WTC11 (cell line): ENCODE measurements at regions not wholly inside any gene's neighbourhood (a gene's known extent, or its start where the extent isn't known, plus 50 kb on each side); places are given as distances from the start of the nearest gene placed in this dataset.

Source experiments
- ATAC-seq: fragments of 200-7000 bp; cut with Tn5 transposase; 2 replicates; pipeline ENCODE4 v1.10.0; 2021; ENCODE audit warnings: mild to moderate bottlenecking, moderate library complexity
- CTCF ChIA-PET: fragments of 300-600 bp; sonication (Branson Sonifier 250); formaldehyde crosslinking; loops from one replicate; lab custom pipeline; 2021; ENCODE audit warnings: antibody characterized with exemption; lab: Charles Lee
- POLR2A ChIA-PET: fragments of 350-600 bp; sonication (Branson Sonifier 250); formaldehyde crosslinking; loops from one replicate; lab custom pipeline; 2021; ENCODE audit warnings: antibody characterized with exemption; lab: Charles Lee
- DNase-seq: peaks from one replicate; pipeline ENCODE4 v3.0.0; 2021; ENCODE audit warnings: low spot score
- H3K27ac Mint-ChIP-seq: 2 replicates; pipeline ENCODE4 v1.8.0; 2021; ENCODE audit warnings: mixed read lengths
- H3K27me3 Mint-ChIP-seq: 2 replicates; pipeline ENCODE4 v1.8.0; 2021; ENCODE audit warnings: low read depth, mild to moderate bottlenecking, moderate library complexity, mixed read lengths
- H3K36me3 Mint-ChIP-seq: 2 replicates; pipeline ENCODE4 v1.8.0; 2021; ENCODE audit warnings: mixed read lengths
- H3K4me1 Mint-ChIP-seq: 2 replicates; pipeline ENCODE4 v1.8.0; 2022; ENCODE audit warnings: mixed read lengths
- H3K4me3 Mint-ChIP-seq: 2 replicates; pipeline ENCODE4 v1.8.0; 2021; ENCODE audit warnings: mild to moderate bottlenecking, moderate library complexity, mixed read lengths
- H3K9me3 Mint-ChIP-seq: 2 replicates; pipeline ENCODE4 v1.8.0; 2021; ENCODE audit warnings: mixed read lengths
- ATF1 ChIP-seq: sonication (generic); formaldehyde crosslinking; IDR thresholded peaks from 2 replicates; pipeline ENCODE4 v1.8.1; 2023; ENCODE audit warnings: mild to moderate bottlenecking, moderate library complexity, missing genetic modification reagents
- CTCF ChIP-seq: fragments of 200-600 bp; IDR thresholded peaks from 2 replicates; pipeline ENCODE4 v1.8.0; 2022; ENCODE audit warnings: antibody characterized with exemption
- E2F4 ChIP-seq: sonication (generic); formaldehyde crosslinking; IDR thresholded peaks from 2 replicates; pipeline ENCODE4 v1.8.1; 2022; ENCODE audit warnings: low read depth, mild to moderate bottlenecking, moderate library complexity, missing genetic modification reagents, borderline replicate concordance
- E2F5 ChIP-seq: sonication (generic); formaldehyde crosslinking; IDR thresholded peaks from 2 replicates; pipeline ENCODE4 v1.8.1; 2022; ENCODE audit warnings: mild to moderate bottlenecking, moderate library complexity, missing genetic modification reagents
- GABPB1 ChIP-seq: sonication (generic); formaldehyde crosslinking; IDR thresholded peaks from 2 replicates; pipeline ENCODE4 v1.8.1; 2023; ENCODE audit warnings: mild to moderate bottlenecking, missing genetic modification reagents
- IRF1 ChIP-seq: sonication (generic); formaldehyde crosslinking; IDR thresholded peaks from 2 replicates; pipeline ENCODE4 v1.8.0; 2023; ENCODE audit warnings: missing genetic modification reagents
- JAZF1 ChIP-seq: fragments of 250-450 bp; sonication (Bioruptor Pico); IDR thresholded peaks from 2 replicates; pipeline ENCODE4 v1.9.0; 2021; ENCODE audit warnings: moderate library complexity, mild to moderate bottlenecking, inconsistent platforms
- MXD4 ChIP-seq: fragments of 250-450 bp; sonication (Bioruptor Pico); IDR thresholded peaks from 2 replicates; pipeline ENCODE4 v1.8.0; 2021; ENCODE audit warnings: mild to moderate bottlenecking, moderate library complexity, borderline replicate concordance
- MYBL2 ChIP-seq: sonication (generic); formaldehyde crosslinking; IDR thresholded peaks from 2 replicates; pipeline ENCODE4 v1.8.1; 2023; ENCODE audit warnings: mild to moderate bottlenecking, moderate library complexity, missing genetic modification reagents
- NFE2L1 ChIP-seq: sonication (generic); formaldehyde crosslinking; IDR thresholded peaks from 2 replicates; pipeline ENCODE4 v1.8.1; 2023; ENCODE audit warnings: missing genetic modification reagents
- NR3C1 ChIP-seq: sonication (generic); formaldehyde crosslinking; conservative IDR thresholded peaks from 2 replicates; pipeline ENCODE4 v1.8.1; 2023; ENCODE audit warnings: low read depth, mild to moderate bottlenecking, missing genetic modification reagents
- PRDM15 ChIP-seq: sonication (generic); formaldehyde crosslinking; IDR thresholded peaks from 2 replicates; pipeline ENCODE4 v1.8.0; 2022; ENCODE audit warnings: missing genetic modification reagents
- TEAD4 ChIP-seq: sonication (generic); formaldehyde crosslinking; IDR thresholded peaks from 2 replicates; pipeline ENCODE4 v1.8.0; 2022; ENCODE audit warnings: mild to moderate bottlenecking, missing genetic modification reagents
- ZBTB43 ChIP-seq: sonication (generic); formaldehyde crosslinking; IDR thresholded peaks from 2 replicates; pipeline ENCODE4 v1.8.1; 2023; ENCODE audit warnings: mild to moderate bottlenecking, missing genetic modification reagents
- ZNF396 ChIP-seq: fragments of 250-450 bp; sonication (Bioruptor Pico); IDR thresholded peaks from 2 replicates; pipeline ENCODE4 v1.8.0; 2021; ENCODE audit warnings: mild to moderate bottlenecking, moderate library complexity, borderline replicate concordance
- ZNF425 ChIP-seq: fragments of 250-450 bp; sonication (Bioruptor Pico); conservative IDR thresholded peaks from 2 replicates; pipeline ENCODE4 v1.9.0; 2021; ENCODE audit warnings: mild to moderate bottlenecking
- ZNF512 ChIP-seq: sonication (generic); formaldehyde crosslinking; IDR thresholded peaks from 2 replicates; pipeline ENCODE4 v1.8.1; 2022; ENCODE audit warnings: missing genetic modification reagents, borderline replicate concordance
- ZNF671 ChIP-seq: fragments of 250-450 bp; sonication (Bioruptor Pico); IDR thresholded peaks from 2 replicates; pipeline ENCODE4 v1.8.0; 2021; ENCODE audit warnings: mild to moderate bottlenecking

GRCh38 chr4:132866616-132867015 lies 282.5 kb upstream of the PCDH10 start:
- POLR2A ChIA-PET, result no interaction called here
- ATAC-seq (peak; percentile 50), DNase-seq (no peak)
- CTCF ChIA-PET, result no interaction called here
- no peaks in the 10 kb centered on the region; the same call in 1 of the 2 replicates for H3K27me3 Mint-ChIP-seq
- H3K9me3 Mint-ChIP-seq, result peaks cover 4% of the 10 kb centered on the region
- peaks cover 4% of the 10 kb centered on the region; the same call in 1 of the 2 replicates for H3K4me1 Mint-ChIP-seq
- H3K4me3 Mint-ChIP-seq, result no peak overlapping the region
- H3K27ac Mint-ChIP-seq, result no peak overlapping the region
- H3K36me3 Mint-ChIP-seq, result no peaks in the 10 kb centered on the region
- TF ChIP-seq IRF1 (CRISPR knock-in tag) (no peak), ATF1 (CRISPR knock-in tag) (no peak), MYBL2 (CRISPR knock-in tag) (no peak), ZNF425 (CRISPR knock-in tag) (no peak), ZNF512 (CRISPR knock-in tag) (no peak), MXD4 (CRISPR knock-in tag) (no peak), CTCF (no peak), E2F4 (CRISPR knock-in tag) (no peak), JAZF1 (CRISPR knock-in tag) (no peak), GABPB1 (CRISPR knock-in tag) (no peak), NFE2L1 (CRISPR knock-in tag) (no peak), ZBTB43 (CRISPR knock-in tag) (no peak), TEAD4 (CRISPR knock-in tag) (no peak), NR3C1 (CRISPR knock-in tag) (no peak), ZNF671 (CRISPR knock-in tag) (no peak), ZNF396 (CRISPR knock-in tag) (no peak), E2F5 (CRISPR knock-in tag) (no peak), PRDM15 (no peak)
